Uterus (tissue), 2 donors: ENCODE measurements at regions not wholly inside any gene's neighbourhood (a gene's known extent, or its start where the extent isn't known, plus 50 kb on each side); places are given as distances from the start of the nearest gene placed in this dataset.

Experiments used
- POLR2A ChIP-seq, 2 donors: fragments of 450-650 bp; IDR thresholded peaks; one replicate each; pipeline ENCODE4 v1.6.1; 2016; ENCODE audit warnings: antibody characterized with exemption in 2 of 2, mild to moderate bottlenecking in 1 of 2, moderate library complexity in 1 of 2
- TF ChIP-seq, protein P1 (sequence below), 4 experiments: fragments of 200-600 bp in 2 of 4; fragments of 450-650 bp in 2 of 4; sonication (generic) in 2 of 4; IDR thresholded peaks; one replicate each; pipeline ENCODE4 v1.5.1; 2016 to 2019; ENCODE audit warnings: antibody characterized with exemption in 4 of 4, mild to moderate bottlenecking in 2 of 4, moderate library complexity in 1 of 4

DNA sequence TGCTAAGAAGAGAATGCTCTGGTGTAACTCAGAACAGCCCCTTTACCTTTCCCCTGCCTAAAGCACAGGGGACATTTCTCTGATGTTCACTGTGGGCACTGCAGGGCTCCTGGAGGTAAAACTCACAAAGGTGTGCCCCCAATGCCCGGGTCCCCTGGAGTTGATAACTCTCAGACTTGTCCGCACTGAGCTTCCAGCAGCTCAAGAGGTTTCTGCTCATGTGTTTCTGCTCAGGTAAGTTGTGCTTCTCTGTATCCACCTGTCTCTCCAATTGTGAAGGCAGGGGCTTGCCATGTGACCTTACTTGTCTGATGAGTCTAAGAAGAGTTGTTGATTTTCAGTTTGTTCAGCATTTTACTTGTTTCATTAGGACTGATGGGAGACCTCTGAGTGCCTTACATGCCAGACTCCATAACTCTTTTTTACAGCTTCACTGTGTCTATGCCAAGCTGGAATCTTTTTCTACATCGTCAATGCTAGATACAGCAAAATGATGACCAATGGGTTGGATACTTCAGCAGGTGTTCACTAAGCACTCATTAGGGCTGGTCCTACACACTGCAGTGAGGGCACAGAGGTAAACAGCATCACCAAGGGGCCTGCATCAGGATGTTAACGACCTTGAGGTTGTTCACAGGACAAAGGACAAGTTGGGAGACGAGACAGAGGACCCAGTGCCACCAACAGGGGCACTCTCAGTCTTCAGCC, 56.4 kb downstream of the MRPL36 start:
- TF ChIP-seq POLR2A (IDR thresholded peaks at IDR 0.05) = no peak
- TF ChIP-seq, protein P1, sequence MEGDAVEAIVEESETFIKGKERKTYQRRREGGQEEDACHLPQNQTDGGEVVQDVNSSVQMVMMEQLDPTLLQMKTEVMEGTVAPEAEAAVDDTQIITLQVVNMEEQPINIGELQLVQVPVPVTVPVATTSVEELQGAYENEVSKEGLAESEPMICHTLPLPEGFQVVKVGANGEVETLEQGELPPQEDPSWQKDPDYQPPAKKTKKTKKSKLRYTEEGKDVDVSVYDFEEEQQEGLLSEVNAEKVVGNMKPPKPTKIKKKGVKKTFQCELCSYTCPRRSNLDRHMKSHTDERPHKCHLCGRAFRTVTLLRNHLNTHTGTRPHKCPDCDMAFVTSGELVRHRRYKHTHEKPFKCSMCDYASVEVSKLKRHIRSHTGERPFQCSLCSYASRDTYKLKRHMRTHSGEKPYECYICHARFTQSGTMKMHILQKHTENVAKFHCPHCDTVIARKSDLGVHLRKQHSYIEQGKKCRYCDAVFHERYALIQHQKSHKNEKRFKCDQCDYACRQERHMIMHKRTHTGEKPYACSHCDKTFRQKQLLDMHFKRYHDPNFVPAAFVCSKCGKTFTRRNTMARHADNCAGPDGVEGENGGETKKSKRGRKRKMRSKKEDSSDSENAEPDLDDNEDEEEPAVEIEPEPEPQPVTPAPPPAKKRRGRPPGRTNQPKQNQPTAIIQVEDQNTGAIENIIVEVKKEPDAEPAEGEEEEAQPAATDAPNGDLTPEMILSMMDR (IDR thresholded peaks at IDR 0.05) = no peak
